ENCODE measurements at regions not wholly inside any gene's neighbourhood (a gene's known extent, or its start where the extent isn't known, plus 50 kb on each side); places are given as distances from the start of the nearest gene placed in this dataset.

DNA sequence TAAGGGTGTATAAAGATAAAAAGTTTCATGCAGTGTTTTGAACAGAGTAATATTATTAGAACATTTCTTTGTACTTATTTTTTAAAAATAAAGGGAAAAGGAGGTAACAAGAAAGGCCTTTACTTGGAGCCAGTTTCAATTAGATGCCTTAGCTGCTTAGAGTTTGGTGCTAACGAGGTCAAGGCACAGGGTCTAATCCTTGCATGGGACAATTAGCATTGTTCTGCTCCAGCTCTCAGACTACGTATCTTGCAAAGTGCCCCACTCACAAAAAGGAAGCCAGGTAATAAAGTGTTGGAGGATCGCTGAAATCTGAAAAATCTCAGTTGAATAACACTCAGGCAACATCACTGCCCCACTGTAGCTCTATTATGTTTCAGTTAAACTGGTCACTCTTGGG is 2011.3 kb downstream of the EFNA5 start:
- no peak for TF ChIP-seq EZH2phosphoT487 (IDR thresholded peaks at IDR 0.05; ENCODE audit: low read depth)
- no peak for TF ChIP-seq CTCF (IDR thresholded peaks at IDR 0.05; ENCODE audit: low read depth, low read length)
